ENCODE measurements at regions not wholly inside any gene's neighbourhood (a gene's known extent, or its start where the extent isn't known, plus 50 kb on each side); places are given as distances from the start of the nearest gene placed in this dataset.

- DNase-seq (ENCODE audit: low spot score) = no peak
Observed at GRCh38 chr7:9981742-9982349, 991.8 kb upstream of the PHF14 start.

DNA sequence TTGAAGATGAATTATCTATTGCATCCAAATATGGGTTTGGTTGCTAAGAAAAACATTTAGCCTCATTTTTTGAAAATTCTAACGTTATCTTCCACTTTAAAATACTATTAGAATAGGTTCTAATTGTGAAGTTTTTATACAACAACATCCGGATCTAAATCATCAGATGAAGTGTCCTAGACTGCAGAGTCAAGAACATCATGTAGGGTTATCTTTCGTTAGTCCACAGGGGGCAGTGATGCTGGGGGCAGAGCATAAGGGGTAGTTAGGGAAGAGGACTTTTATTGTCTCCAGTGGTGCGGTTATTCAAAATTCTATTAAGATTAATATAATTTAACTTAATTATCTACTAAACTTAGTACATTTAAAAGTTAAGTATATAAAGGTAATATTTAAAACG, 990.6 kb upstream of the PHF14 start:
- DNase-seq (ENCODE audit: low spot score) = no peak

DNA sequence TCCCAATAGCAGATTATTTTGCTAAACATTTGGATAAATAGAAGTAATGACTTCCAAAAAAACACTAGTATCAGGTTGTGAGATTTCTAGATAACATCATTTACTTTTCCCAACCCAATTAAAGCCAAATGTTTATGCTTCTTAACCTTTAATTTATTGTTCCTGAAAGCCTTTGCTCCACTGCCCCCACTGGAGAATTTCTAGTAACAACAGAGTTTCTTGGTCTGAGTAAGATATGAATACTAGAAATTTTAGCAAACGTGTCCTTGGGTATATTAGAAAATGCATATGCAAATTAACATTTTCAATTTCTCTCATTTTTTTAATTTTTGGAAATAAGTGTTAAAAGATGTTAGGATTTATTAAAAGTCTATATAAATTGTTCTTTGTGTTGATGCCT, 958.0 kb upstream of the PHF14 start:
- no peak for DNase-seq (ENCODE audit: low spot score)

DNA sequence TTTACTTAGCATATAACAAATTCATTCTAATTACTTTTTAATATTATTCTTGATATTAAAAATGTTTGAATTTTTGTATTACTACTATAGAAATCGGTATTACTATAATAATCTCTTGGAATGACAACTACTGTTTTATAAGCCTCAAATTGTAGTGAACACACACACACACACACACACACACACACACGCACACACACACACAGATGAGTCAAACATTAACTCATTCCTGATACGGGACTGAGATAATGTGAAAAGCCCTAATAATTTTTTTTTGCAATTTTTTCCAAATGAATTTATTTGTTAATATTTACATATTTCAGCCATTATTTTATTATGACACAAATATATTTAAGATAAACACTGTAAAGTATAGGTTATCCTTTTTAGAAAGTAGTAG, 951.2 kb upstream of the PHF14 start:
- no peak for DNase-seq (ENCODE audit: low spot score)

DNA sequence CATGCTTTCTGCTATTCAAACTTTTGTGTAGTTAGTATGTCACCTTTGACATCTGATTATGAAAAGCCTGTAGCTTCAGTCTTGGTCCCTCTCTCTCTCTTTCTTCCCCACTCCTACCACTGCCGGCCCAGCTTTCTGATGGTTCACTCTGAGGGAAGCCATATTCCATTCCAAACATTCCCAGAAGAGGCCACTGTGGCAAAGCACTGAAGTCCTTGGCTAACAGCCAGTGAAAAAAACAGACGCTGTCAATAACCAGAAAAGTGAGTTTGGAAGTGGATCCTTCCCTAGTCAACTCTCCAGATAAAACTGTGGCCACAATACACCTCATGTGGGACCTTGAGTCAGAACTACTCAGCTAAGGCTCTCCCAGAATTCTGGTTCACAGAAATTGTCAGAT, 950.7 kb upstream of the PHF14 start:
- DNase-seq (ENCODE audit: low spot score) = no peak

DNA sequence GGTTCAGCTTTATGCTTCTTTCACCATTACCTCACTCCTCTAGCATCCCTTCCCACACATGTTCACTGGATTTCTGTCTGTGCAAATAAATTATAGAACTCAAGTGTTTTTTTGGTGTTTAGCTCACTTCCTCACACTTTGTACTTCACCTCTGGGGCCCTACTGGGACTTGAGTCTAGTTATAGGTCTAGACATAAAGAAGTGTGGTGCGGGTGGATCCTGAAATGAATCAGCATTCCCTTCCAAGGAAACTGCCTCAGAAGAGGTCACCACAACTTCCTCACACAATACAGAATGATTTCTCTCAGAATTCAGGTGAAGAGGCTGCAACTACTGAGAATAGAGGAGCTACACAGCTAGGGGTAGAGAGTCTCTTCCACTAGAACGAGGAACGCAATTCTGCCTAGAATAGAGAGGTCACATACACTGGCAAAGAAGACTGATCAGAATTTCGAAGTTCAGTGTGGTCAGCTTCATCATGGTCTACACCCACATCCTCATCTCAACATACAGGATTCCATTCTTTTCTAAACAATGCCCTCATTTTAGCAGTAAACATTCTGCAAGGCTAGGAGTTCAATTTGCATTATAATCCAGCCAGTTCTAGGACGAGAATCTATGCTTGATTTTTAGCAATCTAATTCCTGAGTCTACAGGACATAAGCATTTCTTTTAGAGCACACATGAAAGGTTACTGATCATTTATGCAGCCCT, 938.7 kb upstream of the PHF14 start:
- no peak for DNase-seq (ENCODE audit: low spot score)

DNA sequence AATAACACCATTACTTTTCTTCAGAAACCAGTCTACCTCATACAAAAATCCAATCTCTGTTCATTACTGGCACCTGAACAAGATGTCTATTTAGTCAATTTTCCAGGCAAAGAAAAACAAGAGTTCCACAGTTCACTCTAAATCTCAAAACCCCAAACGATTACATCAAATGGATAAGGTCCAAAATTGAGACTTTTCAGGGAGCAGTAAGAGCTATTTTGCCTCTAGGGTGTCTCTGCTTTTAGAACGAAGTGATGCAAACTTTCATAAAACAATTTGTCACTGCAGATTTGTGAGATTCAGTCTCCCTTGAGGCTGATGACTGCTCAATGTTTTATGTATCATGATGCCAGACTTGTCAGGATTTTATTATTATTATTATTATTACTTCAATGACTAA, 937.0 kb upstream of the PHF14 start:
- no peak for DNase-seq (ENCODE audit: low spot score)

GRCh38 chr7:10038351-10038750, 935.3 kb upstream of the PHF14 start:
- no peak for DNase-seq (ENCODE audit: low spot score)

DNA sequence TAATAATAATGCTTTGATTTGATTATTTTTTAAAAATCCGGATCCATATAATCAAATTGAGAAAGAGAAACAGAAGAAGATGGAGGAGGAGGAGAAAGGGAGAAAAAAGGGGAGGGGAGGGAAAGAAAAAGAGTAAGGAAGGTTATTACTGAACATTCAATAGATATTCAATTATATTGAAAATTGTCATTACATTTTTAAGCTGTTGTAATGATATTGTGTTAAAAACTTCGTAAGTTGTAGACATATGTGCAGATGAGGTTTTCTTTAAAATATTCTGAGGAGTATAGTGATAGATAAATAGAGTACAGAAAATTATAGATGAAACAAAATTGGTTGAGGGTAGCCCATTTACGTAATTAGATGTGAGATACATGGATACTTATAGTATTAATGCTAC, 933.0 kb upstream of the PHF14 start:
- no peak for DNase-seq (ENCODE audit: low spot score)

DNA sequence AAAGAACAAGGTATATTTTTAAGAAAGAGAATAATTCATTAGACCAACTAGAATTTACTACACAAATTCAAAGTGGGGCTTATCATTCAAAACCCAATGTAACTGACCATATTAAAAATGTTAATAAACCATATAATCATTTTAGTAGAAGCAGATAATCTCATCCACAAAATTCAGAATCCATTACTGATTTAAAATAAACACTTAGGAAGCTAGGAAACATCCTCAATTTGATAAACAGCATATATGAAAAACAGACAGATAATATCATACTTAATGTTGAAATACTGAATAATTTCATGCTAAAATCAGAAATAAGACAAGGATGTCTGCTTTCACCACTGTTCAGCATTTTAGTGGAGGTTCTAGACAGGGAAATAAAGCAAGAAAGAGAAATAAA, 902.8 kb upstream of the PHF14 start:
- no peak for DNase-seq (ENCODE audit: low spot score)

DNA sequence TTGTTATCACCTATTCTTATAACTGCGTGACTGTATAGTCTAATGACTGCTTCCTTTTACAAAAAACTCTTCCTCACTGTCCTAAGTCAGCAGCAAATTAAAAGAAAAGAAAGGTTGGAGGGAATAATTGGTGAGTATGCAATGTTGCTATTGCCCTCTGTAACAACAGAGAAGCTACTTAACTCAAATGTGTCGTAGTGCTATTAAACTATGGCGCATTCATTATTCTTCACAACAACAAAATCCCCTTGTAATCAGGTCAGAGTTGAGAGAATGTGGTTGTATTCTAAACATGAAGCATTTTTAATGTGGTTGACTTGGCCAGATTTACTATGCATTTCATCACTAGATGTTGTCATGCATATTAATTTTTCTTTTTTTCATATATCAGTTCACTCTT, 897.8 kb upstream of the PHF14 start:
- no peak for DNase-seq (ENCODE audit: low spot score)

GRCh38 chr7:10076660-10077300, 896.9 kb upstream of the PHF14 start:
- no peak for DNase-seq (ENCODE audit: low spot score)

DNA sequence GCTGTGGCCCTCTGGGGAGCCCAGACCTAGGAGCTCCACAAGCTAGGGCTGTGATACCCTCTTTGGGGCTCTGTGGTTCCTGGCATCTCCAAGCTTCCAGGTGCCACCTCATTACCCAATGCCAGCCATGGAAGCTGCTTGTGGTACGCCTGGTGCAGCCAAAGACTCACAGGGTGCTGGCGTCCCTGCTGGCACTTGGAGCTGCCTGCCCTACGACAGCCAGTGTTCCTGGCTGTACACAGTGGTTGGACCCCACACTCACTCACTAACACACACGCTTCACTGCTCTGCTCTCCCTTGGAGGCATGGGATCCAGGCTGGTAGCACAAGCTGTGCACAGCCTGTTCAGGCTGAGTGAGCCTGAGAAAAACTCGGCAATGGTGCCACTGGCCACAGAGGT, 894.1 kb upstream of the PHF14 start:
- DNase-seq (ENCODE audit: low spot score) = no peak

DNA sequence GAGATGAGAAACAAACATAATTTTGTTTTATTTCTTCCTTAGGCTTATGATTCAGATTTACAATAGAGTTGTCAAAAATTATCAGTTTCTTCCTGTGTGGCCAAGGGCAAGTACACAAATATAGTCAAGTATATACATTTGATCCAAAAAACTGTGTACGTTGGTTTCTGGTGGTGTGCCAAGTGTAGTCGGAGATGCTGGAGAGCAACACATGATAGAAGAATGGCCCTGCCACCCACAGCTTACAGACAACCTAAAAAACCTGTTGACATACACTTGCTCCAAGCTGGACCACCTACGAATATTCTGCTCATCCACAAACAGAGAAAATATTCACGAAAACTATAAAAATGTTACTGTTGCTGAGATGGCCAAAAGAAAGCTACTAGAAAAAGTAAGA, 890.8 kb upstream of the PHF14 start:
- no peak for DNase-seq (ENCODE audit: low spot score)

- no peak for DNase-seq (ENCODE audit: low spot score)
Observed at GRCh38 chr7:10083766-10084165, 889.9 kb upstream of the PHF14 start.

GRCh38 chr7:10085231-10085630, 888.4 kb upstream of the PHF14 start:
- no peak for DNase-seq (ENCODE audit: low spot score)

DNA sequence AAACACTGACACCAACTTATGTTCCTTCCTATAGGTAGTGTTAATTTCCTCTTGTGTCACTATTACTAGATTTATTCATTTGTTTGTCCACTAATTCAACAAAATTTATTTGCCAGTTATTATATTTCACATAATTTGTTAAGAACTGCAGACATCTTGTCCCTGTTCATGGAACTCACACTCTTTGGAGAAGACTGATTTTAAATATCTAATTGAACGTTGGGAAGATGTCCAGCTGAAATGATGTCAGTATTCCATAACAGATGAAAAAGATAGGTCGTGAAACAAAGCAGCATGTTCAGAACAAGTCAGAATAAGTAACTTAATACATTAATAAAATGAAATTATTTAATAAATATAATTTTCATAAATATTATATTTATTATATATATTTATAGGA, 873.1 kb upstream of the PHF14 start:
- DNase-seq (ENCODE audit: low spot score) = no peak

GRCh38 chr7:10101351-10101750, 872.3 kb upstream of the PHF14 start:
- no peak for DNase-seq (ENCODE audit: low spot score)

DNA sequence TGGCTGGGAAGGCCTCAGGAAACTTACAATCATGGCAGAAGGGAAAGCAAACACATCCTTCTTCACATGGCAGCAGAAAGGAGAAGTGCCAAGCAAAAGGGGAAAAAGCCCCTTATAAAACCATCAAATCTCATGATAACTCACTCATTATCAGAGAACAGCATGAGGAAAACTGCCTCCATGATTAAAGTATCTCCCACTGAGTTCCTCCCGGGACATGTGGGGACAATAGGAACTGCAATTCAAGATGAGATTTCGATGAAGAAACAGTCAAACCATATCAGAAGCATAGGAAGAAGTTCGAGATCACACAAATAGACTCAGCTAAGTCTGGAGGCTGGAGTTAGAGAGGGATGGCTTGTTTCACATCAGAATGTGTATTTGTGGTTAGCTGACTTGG, 869.4 kb upstream of the PHF14 start:
- no peak for DNase-seq (ENCODE audit: low spot score)

DNA sequence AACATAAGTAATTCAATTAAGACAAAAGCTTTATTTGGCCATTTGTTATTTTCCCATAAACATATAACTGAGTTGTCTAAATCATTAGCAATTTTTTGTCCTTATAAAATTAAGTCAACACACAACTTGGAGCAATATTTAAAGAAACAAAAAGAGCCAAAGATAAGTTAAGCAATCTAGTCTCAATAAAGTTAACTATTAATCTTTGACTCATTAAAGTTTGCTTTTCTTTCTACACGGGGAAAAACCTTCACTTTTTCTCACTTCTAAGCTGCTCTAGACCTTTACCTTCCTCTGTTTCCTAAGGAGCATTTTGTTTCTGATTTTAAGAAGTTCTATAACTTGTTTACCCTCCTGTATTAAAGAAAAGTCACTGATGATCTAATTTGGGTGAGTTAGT, 867.1 kb upstream of the PHF14 start:
- DNase-seq (ENCODE audit: low spot score) = no peak

GRCh38 chr7:10116511-10116910, 857.2 kb upstream of the PHF14 start:
- DNase-seq (ENCODE audit: low spot score) = no peak

DNA sequence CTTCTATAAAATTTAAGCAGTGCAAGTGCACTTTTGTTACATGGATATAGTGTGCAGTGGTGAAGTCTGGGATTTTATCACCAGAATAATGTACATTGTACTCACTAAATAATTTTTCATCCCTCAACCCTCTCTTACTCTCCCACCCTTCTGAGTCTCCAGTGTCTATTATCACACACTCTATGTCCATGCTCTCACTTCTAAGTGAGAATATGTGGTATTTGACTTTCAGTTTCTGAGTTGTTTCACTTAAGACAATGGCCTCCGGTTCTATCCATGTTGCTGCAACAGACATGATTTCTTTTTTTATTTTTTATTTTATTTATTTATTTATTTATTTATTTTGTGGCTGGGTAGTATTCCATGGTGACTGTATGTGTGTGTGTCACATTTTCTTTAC, 855.9 kb upstream of the PHF14 start:
- DNase-seq (ENCODE audit: low spot score) = no peak

DNA sequence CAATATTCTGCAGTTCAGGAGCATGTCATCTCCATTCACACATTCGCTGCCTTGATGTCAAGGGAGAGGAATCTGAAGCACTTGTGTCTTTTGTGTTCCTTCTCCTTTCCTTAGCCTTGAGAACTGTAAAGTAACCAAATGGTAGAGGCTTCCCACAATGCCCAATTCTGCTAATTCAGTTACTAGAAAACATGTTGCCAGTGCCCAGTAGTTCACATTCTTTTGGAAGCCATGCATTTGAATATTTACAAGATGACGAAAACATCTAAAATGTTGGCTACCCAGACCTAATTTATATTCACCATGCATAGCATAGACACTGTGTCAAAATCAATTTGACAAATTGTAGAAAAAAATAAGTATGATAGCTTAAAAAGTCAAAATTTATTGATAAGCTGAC, 852.7 kb upstream of the PHF14 start:
- no peak for DNase-seq (ENCODE audit: low spot score)

DNA sequence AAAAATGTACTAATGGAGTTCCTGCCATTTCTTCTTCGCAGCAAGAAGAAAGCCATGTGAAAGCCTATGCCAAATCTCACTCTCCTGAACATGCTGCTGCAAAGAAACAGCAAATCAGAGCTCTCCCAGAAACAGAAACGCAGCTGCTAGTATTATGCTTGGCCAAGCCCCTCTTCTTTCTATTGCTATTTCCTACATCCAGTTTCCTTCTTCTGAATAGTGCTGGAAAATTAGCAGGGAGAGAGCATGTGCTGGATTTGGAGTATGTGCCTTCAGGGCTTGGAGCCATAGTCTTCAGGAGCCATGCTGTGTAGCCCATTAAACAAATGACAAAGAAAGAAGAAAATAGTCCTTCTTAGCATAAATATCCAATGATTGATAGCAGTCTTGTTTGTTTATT, 852.0 kb upstream of the PHF14 start:
- DNase-seq (ENCODE audit: low spot score) = no peak
